ENCODE measurements at regions not wholly inside any gene's neighbourhood (a gene's known extent, or its start where the extent isn't known, plus 50 kb on each side); places are given as distances from the start of the nearest gene placed in this dataset.
"Not testable (repeated sequence)": the region's sequence is repeated elsewhere in the genome, so short reads cannot be mapped to it uniquely, and the experiment has no call there.

- DNase-seq = no peak
Measured at GRCh38 chr16:79845033-79845733, 244.6 kb upstream of the MAF start.

- DNase-seq = no peak
Measured at GRCh38 chr16:79844603-79845002, 244.1 kb upstream of the MAF start.

- no peak for DNase-seq
Measured at GRCh38 chr16:79843631-79844043, 243.1 kb upstream of the MAF start.

GRCh38 chr16:79843145-79843544, 242.6 kb upstream of the MAF start:
- no peak for DNase-seq

GRCh38 chr16:79842197-79842596, 241.7 kb upstream of the MAF start:
- DNase-seq = no peak

GRCh38 chr16:79839466-79840341, 239.2 kb upstream of the MAF start:
- no peak for DNase-seq

GRCh38 chr16:79838496-79839259, 238.1 kb upstream of the MAF start:
- DNase-seq = no peak

- DNase-seq = no peak
Measured at GRCh38 chr16:79836144-79836543, 235.6 kb upstream of the MAF start.

- DNase-seq = no peak
Measured at GRCh38 chr16:79835194-79835593, 234.7 kb upstream of the MAF start.

GRCh38 chr16:79834720-79835119, 234.2 kb upstream of the MAF start:
- DNase-seq = no peak

- not testable (repeated sequence) for DNase-seq
Measured at GRCh38 chr16:79834003-79834402, 233.5 kb upstream of the MAF start.

GRCh38 chr16:79833559-79833958, 233.0 kb upstream of the MAF start:
- DNase-seq = no peak

GRCh38 chr16:79826732-79827475, 226.4 kb upstream of the MAF start:
- DNase-seq = no peak

- no peak for DNase-seq
Measured at GRCh38 chr16:79825002-79825401, 224.5 kb upstream of the MAF start.

GRCh38 chr16:79823639-79824038, 223.1 kb upstream of the MAF start:
- no peak for DNase-seq

GRCh38 chr16:79821911-79822310, 221.4 kb upstream of the MAF start:
- no peak for DNase-seq

GRCh38 chr16:79816081-79816497, 215.6 kb upstream of the MAF start:
- DNase-seq = no peak

- no peak for DNase-seq
Measured at GRCh38 chr16:79815049-79815448, 214.5 kb upstream of the MAF start.

- DNase-seq = no peak
Measured at GRCh38 chr16:79814124-79814523, 213.6 kb upstream of the MAF start.

- no peak for DNase-seq
Measured at GRCh38 chr16:79811541-79811940, 211.0 kb upstream of the MAF start.

GRCh38 chr16:79810449-79811189, 210.1 kb upstream of the MAF start:
- DNase-seq = no peak

GRCh38 chr16:79809376-79809775, 208.8 kb upstream of the MAF start:
- no peak for DNase-seq

All from activated CD4-positive, alpha-beta T cell treated with anti-CD3 and anti-CD28 coated beads, Interleukin-2, amount 50 U/mL, for 4 hours (primary cell).